Esophagus squamous epithelium (tissue), 5 donors: ENCODE measurements at regions not wholly inside any gene's neighbourhood (a gene's known extent, or its start where the extent isn't known, plus 50 kb on each side); places are given as distances from the start of the nearest gene placed in this dataset.

ENCODE experiments used
- DNase-seq: peaks from one replicate; lab custom pipeline; 2025; lab: John Stamatoyannopoulos, UW
- H3K27ac ChIP-seq, 4 donors: fragments of 200-600 bp; sonication (generic); one replicate each; pipeline ENCODE4 v1.5.1; 2016 to 2019; ENCODE audit warnings: mild to moderate bottlenecking in 1 of 4
- H3K27me3 ChIP-seq, 4 donors: fragments of 200-600 bp; sonication (generic); 1 replicate in 3 of 4; 2 replicates in 1 of 4; pipeline versions ENCODE4 v1.5.1 to v1.6.0; 2017 to 2021; ENCODE audit warnings: antibody characterized with exemption in 1 of 4
- H3K36me3 ChIP-seq, 3 donors: fragments of 200-600 bp; sonication (generic); one replicate each; pipeline ENCODE4 v1.5.1; 2016 to 2019
- H3K4me1 ChIP-seq, 3 donors: fragments of 200-600 bp; sonication (generic); one replicate each; pipeline ENCODE4 v1.5.1; 2017 to 2019
- H3K4me3 ChIP-seq, 4 donors: fragments of 200-600 bp; sonication (generic); 1 replicate in 3 of 4; 2 replicates in 1 of 4; pipeline ENCODE4 v1.5.1; 2016 to 2019; ENCODE audit warnings: mild to moderate bottlenecking in 2 of 4, moderate library complexity in 1 of 4
- H3K9me3 ChIP-seq, 3 donors: fragments of 200-600 bp; sonication (generic); one replicate each; pipeline ENCODE4 v1.5.1; 2016 to 2019
- CTCF ChIP-seq, 6 experiments: fragments of 450-650 bp in 4 of 6; fragments of 200-600 bp in 2 of 6; sonication (generic) in 2 of 6; IDR thresholded peaks; one replicate each; pipeline ENCODE4 v1.5.1; 2016 to 2019; ENCODE audit warnings: antibody characterized with exemption in 6 of 6, mild to moderate bottlenecking in 4 of 6, moderate library complexity in 4 of 6
- POLR2A ChIP-seq, 4 donors: fragments of 450-650 bp; IDR thresholded peaks; one replicate each; pipeline ENCODE4 v1.6.1; 2017; ENCODE audit warnings: antibody characterized with exemption in 4 of 4, mild to moderate bottlenecking in 4 of 4, moderate library complexity in 3 of 4
- WGBS, 2 donors: methylation state at CpG; one replicate each; pipeline ENCODE4 v1.1.5; 2018; 5-methylcytosine and 5-hydroxymethylcytosine counted together
- intact Hi-C: fragments of 100-400 bp; cut with DNase I; formaldehyde crosslinking; loops from one replicate; pipeline ENCODE4 v1.15.0; 2022
- donor health status: DM: yes; HTN: yes; CAD: no.

- no peak overlapping the region for H3K4me3 ChIP-seq
- H3K36me3 ChIP-seq = no peaks in the 10 kb centered on the region
- H3K27ac ChIP-seq = no peak overlapping the region
- TF ChIP-seq POLR2A (IDR thresholded peaks at IDR 0.05) (no peak), CTCF (IDR thresholded peaks at IDR 0.05) (no peak)
- no peak for DNase-seq
- 52% methylated on average over 17 to 19 of the region's 29 CpGs for WGBS, 2 donors
- no peaks in the 10 kb centered on the region for H3K4me1 ChIP-seq
- H3K9me3 ChIP-seq = peaks cover 0 to 100% (median 89%) of the 10 kb centered on the region in 3 donors
- intact Hi-C loops = no loop called here
- no peaks in the 10 kb centered on the region for H3K27me3 ChIP-seq
Measured at GRCh38 chr12:34394211-34395055, 372.1 kb downstream of the ALG10 start.

- Histone ChIP-seq H3K4me1 (no peaks in the 10 kb centered on the region), H3K4me3 (no peak overlapping the region), H3K9me3 (peaks cover 0 to 100% (median 89%) of the 10 kb centered on the region in 3 donors), H3K36me3 (no peaks in the 10 kb centered on the region), H3K27ac (no peak overlapping the region), H3K27me3 (no peaks in the 10 kb centered on the region)
- no peak for DNase-seq
- TF ChIP-seq POLR2A (IDR thresholded peaks at IDR 0.05) (no peak), CTCF (IDR thresholded peaks at IDR 0.05) (no peak)
- intact Hi-C loops = no loop called here
- 57 to 62% methylated on average over 15 to 20 of the region's 28 CpGs for WGBS, 2 donors
Measured at GRCh38 chr12:34395056-34396005, 373.0 kb downstream of the ALG10 start.

GRCh38 chr12:34396006-34396860 lies 373.9 kb downstream of the ALG10 start:
- no peak for TF ChIP-seq CTCF (IDR thresholded peaks at IDR 0.05)
- no peak for TF ChIP-seq POLR2A (IDR thresholded peaks at IDR 0.05)

GRCh38 chr12:34396861-34397590 lies 374.7 kb downstream of the ALG10 start:
- no peak for DNase-seq
- Histone ChIP-seq H3K27ac (no peak overlapping the region), H3K4me3 (no peak overlapping the region), H3K36me3 (no peaks in the 10 kb centered on the region), H3K9me3 (peaks cover 0 to 100% (median 88%) of the 10 kb centered on the region in 3 donors), H3K4me1 (no peaks in the 10 kb centered on the region), H3K27me3 (no peaks in the 10 kb centered on the region)
- intact Hi-C loops = no loop called here
- TF ChIP-seq POLR2A (IDR thresholded peaks at IDR 0.05) (no peak), CTCF (IDR thresholded peaks at IDR 0.05) (no peak)
- 51 to 60% methylated on average over 15 to 18 of the region's 20 CpGs for WGBS, 2 donors

More at GRCh38 chr12:34396006-34396860, 373.9 kb downstream of the ALG10 start:
- Histone ChIP-seq H3K4me3 (no peak overlapping the region), H3K27me3 (no peaks in the 10 kb centered on the region), H3K27ac (no peak overlapping the region), H3K36me3 (no peaks in the 10 kb centered on the region), H3K4me1 (no peaks in the 10 kb centered on the region), H3K9me3 (peaks cover 0 to 100% (median 88%) of the 10 kb centered on the region in 3 donors)
- intact Hi-C loops = no loop called here
- no peak for DNase-seq
- WGBS, 2 donors = 56 to 60% methylated on average over 12 to 26 of the region's 27 CpGs
